ENCODE measurements at regions not wholly inside any gene's neighbourhood (a gene's known extent, or its start where the extent isn't known, plus 50 kb on each side); places are given as distances from the start of the nearest gene placed in this dataset.

DNA sequence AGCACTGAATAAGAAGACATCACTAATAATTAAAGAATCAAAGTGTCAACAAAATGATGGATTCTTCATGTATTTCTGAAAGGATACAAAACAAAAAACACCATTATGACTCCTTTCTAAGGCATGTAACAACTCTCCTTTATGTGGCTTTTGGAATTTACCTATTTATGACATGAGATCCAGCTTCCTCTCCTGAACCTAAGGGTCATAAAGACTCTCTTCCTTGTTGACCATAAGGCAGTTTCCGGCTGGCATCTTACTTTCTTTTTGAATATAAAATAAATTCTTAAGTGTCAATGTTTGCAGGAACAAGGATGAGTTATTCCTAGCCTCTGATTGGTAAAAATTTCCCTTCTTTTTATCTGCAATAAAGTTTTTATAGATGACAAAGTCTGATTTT is 111.1 kb upstream of the GRPR start:
- no peak overlapping the region for H3K27ac ChIP-seq (ENCODE audit: low read depth in 1 of 2, low read length in 2 of 2)
- H3K9ac ChIP-seq (ENCODE audit: low read depth in 1 of 2, low read length in 2 of 2) = no peak overlapping the region
- no peaks in the 10 kb centered on the region for H3K4me1 ChIP-seq (ENCODE audit: control insufficient read depth in 4 of 4, insufficient read depth in 4 of 4, low read length in 3 of 4)
- H3K27me3 ChIP-seq (ENCODE audit: control insufficient read depth in 4 of 4, insufficient read depth in 4 of 4, low read length in 3 of 4) = peaks cover 0 to 4% (median 0%) of the 10 kb centered on the region in 4 donors
- H3K36me3 ChIP-seq (ENCODE audit: control insufficient read depth in 4 of 4, insufficient read depth in 3 of 4, low read depth in 1 of 4, low read length in 3 of 4) = no peaks in the 10 kb centered on the region
- no peak for DNase-seq (ENCODE audit: low spot score)
- WGBS = 77% methylated on average over 1 of the region's 1 CpG
- H3K9me3 ChIP-seq (ENCODE audit: control insufficient read depth in 4 of 4, low read length in 3 of 4) = no peaks in the 10 kb centered on the region
- TF ChIP-seq RXRA (IDR thresholded peaks at IDR 0.05) = no peak
- TF ChIP-seq YY1 (IDR thresholded peaks at IDR 0.05) = no peak
- TF ChIP-seq FOXA2 (IDR thresholded peaks at IDR 0.05) = no peak
- TF ChIP-seq, protein P1, sequence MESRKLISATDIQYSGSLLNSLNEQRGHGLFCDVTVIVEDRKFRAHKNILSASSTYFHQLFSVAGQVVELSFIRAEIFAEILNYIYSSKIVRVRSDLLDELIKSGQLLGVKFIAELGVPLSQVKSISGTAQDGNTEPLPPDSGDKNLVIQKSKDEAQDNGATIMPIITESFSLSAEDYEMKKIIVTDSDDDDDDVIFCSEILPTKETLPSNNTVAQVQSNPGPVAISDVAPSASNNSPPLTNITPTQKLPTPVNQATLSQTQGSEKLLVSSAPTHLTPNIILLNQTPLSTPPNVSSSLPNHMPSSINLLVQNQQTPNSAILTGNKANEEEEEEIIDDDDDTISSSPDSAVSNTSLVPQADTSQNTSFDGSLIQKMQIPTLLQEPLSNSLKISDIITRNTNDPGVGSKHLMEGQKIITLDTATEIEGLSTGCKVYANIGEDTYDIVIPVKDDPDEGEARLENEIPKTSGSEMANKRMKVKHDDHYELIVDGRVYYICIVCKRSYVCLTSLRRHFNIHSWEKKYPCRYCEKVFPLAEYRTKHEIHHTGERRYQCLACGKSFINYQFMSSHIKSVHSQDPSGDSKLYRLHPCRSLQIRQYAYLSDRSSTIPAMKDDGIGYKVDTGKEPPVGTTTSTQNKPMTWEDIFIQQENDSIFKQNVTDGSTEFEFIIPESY (IDR thresholded peaks at IDR 0.05) = no peak
- TF ChIP-seq HNF4A (conservative IDR thresholded peaks at IDR 0.05) = no peak
- no peak for TF ChIP-seq JUND (IDR thresholded peaks at IDR 0.05)
- TF ChIP-seq FOXA1 (IDR thresholded peaks at IDR 0.05) = no peak
- no peak for TF ChIP-seq RAD21 (IDR thresholded peaks at IDR 0.05)
- TF ChIP-seq SP1 (IDR thresholded peaks at IDR 0.05) = no peak
- TF ChIP-seq, protein P2, sequence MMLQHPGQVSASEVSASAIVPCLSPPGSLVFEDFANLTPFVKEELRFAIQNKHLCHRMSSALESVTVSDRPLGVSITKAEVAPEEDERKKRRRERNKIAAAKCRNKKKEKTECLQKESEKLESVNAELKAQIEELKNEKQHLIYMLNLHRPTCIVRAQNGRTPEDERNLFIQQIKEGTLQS (IDR thresholded peaks at IDR 0.05) = no peak
- TF ChIP-seq EGR1 (IDR thresholded peaks at IDR 0.05; ENCODE audit: low read depth in 2 of 2) = no peak
- TF ChIP-seq, protein P3, sequence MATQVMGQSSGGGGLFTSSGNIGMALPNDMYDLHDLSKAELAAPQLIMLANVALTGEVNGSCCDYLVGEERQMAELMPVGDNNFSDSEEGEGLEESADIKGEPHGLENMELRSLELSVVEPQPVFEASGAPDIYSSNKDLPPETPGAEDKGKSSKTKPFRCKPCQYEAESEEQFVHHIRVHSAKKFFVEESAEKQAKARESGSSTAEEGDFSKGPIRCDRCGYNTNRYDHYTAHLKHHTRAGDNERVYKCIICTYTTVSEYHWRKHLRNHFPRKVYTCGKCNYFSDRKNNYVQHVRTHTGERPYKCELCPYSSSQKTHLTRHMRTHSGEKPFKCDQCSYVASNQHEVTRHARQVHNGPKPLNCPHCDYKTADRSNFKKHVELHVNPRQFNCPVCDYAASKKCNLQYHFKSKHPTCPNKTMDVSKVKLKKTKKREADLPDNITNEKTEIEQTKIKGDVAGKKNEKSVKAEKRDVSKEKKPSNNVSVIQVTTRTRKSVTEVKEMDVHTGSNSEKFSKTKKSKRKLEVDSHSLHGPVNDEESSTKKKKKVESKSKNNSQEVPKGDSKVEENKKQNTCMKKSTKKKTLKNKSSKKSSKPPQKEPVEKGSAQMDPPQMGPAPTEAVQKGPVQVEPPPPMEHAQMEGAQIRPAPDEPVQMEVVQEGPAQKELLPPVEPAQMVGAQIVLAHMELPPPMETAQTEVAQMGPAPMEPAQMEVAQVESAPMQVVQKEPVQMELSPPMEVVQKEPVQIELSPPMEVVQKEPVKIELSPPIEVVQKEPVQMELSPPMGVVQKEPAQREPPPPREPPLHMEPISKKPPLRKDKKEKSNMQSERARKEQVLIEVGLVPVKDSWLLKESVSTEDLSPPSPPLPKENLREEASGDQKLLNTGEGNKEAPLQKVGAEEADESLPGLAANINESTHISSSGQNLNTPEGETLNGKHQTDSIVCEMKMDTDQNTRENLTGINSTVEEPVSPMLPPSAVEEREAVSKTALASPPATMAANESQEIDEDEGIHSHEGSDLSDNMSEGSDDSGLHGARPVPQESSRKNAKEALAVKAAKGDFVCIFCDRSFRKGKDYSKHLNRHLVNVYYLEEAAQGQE (IDR thresholded peaks at IDR 0.05) = no peak
- TF ChIP-seq, protein P4, sequence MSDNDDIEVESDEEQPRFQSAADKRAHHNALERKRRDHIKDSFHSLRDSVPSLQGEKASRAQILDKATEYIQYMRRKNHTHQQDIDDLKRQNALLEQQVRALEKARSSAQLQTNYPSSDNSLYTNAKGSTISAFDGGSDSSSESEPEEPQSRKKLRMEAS (IDR thresholded peaks at IDR 0.05) = no peak
- TF ChIP-seq TAF1 (conservative IDR thresholded peaks at IDR 0.05) = no peak
- TF ChIP-seq NR2F2 (IDR thresholded peaks at IDR 0.05) = no peak
- TF ChIP-seq, protein P5, sequence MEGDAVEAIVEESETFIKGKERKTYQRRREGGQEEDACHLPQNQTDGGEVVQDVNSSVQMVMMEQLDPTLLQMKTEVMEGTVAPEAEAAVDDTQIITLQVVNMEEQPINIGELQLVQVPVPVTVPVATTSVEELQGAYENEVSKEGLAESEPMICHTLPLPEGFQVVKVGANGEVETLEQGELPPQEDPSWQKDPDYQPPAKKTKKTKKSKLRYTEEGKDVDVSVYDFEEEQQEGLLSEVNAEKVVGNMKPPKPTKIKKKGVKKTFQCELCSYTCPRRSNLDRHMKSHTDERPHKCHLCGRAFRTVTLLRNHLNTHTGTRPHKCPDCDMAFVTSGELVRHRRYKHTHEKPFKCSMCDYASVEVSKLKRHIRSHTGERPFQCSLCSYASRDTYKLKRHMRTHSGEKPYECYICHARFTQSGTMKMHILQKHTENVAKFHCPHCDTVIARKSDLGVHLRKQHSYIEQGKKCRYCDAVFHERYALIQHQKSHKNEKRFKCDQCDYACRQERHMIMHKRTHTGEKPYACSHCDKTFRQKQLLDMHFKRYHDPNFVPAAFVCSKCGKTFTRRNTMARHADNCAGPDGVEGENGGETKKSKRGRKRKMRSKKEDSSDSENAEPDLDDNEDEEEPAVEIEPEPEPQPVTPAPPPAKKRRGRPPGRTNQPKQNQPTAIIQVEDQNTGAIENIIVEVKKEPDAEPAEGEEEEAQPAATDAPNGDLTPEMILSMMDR (IDR thresholded peaks at IDR 0.05; ENCODE audit: low read depth, low read length, missing input control) = no peak
- TF ChIP-seq GABPA (IDR thresholded peaks at IDR 0.05 in 1 of 2, conservative IDR thresholded peaks at IDR 0.05 in 1 of 2) = no peak
- TF ChIP-seq HNF4G (IDR thresholded peaks at IDR 0.05) = no peak
- H3K4me3 ChIP-seq (ENCODE audit: low read depth in 1 of 3, low read length in 3 of 3) = no peak overlapping the region

Measured in liver (tissue), 8 donors.